Panc1 (cell line): ENCODE measurements at regions not wholly inside any gene's neighbourhood (a gene's known extent, or its start where the extent isn't known, plus 50 kb on each side); places are given as distances from the start of the nearest gene placed in this dataset.

Source experiments
- ATAC-seq: fragments of 200-7000 bp; cut with Tn5 transposase; 2 replicates; pipeline ENCODE4 v1.9.1; 2020; ENCODE audit warnings: mild to moderate bottlenecking, moderate library complexity
- BruUV-seq: library from RNA; stranded (reverse); fragments of 400-500 nt; replicated peaks from 2 replicates; lab custom pipeline; 2021; lab: Mats Ljungman, UMichigan
- CTCF ChIA-PET: fragments of 300-600 bp; sonication (Branson Sonifier 250); formaldehyde crosslinking; loops from one replicate; lab custom pipeline; 2022; ENCODE audit warnings: antibody characterized with exemption; lab: Charles Lee
- POLR2A ChIA-PET: fragments of 300-600 bp; sonication (Branson Sonifier 250); formaldehyde crosslinking; loops from one replicate; lab custom pipeline; 2022; ENCODE audit warnings: antibody characterized with exemption; lab: Charles Lee
- DNase-seq: peaks from one replicate; pipeline ENCODE4 v3.0.0-alpha.2; 2010; ENCODE audit warnings: low read depth, low spot score
- H3K27ac ChIP-seq: 2 replicates; pipeline ENCODE4 v1.5.1; 2011; ENCODE audit warnings: mild to moderate bottlenecking, low read length, inconsistent platforms
- H3K27me3 ChIP-seq: fragments of 200-500 bp; sonication (Bioruptor generic); 2 replicates; pipeline ENCODE4 v1.6.0; 2014; ENCODE audit warnings: low read length, inconsistent platforms; ENCODE audit not compliant: control insufficient read depth, insufficient read depth
- H3K36me3 ChIP-seq: fragments of 200-500 bp; sonication (Bioruptor generic); 2 replicates; pipeline ENCODE4 v1.5.1; 2014; ENCODE audit warnings: inconsistent platforms, mild to moderate bottlenecking, low read length, moderate library complexity; ENCODE audit not compliant: control insufficient read depth, insufficient read depth
- H3K4me1 ChIP-seq: 2 replicates; pipeline ENCODE4 v1.5.1; 2011; ENCODE audit warnings: inconsistent platforms, mild to moderate bottlenecking, low read length, moderate library complexity; ENCODE audit not compliant: control insufficient read depth, insufficient read depth
- H3K4me3 ChIP-seq, 2 experiments: 2 replicates each; pipeline ENCODE4 v1.5.1; 2011 to 2012; ENCODE audit warnings: low read depth in 2 of 2, low read length in 2 of 2, mild to moderate bottlenecking in 2 of 2, inconsistent platforms in 1 of 2, moderate library complexity in 1 of 2
- H3K9me3 ChIP-seq: fragments of 200-500 bp; sonication (Bioruptor generic); 2 replicates; pipeline ENCODE4 v1.5.1; 2014; ENCODE audit warnings: low read depth, mild to moderate bottlenecking, inconsistent platforms, low read length, moderate library complexity; ENCODE audit not compliant: control insufficient read depth, insufficient read depth
- POLR2AphosphoS5 ChIP-seq: IDR thresholded peaks from 2 replicates; pipeline ENCODE4 v1.6.1; 2012; ENCODE audit warnings: mild to moderate bottlenecking, low read depth, low read length, moderate library complexity
- REST ChIP-seq, 2 experiments: IDR thresholded peaks; 2 replicates each; pipeline ENCODE4 v1.6.1; 2011 to 2012; ENCODE audit warnings: low read depth in 2 of 2, control low read depth in 1 of 2, low read length in 1 of 2, mild to moderate bottlenecking in 1 of 2, moderate library complexity in 1 of 2; ENCODE audit not compliant: insufficient read depth in 1 of 2
- SIN3A ChIP-seq: IDR thresholded peaks from 2 replicates; pipeline ENCODE4 v1.6.1; 2012; ENCODE audit warnings: low read depth, mild to moderate bottlenecking, low read length, moderate library complexity, borderline replicate concordance; ENCODE audit not compliant: insufficient read depth
- TCF7L2 ChIP-seq: IDR thresholded peaks from 2 replicates; pipeline ENCODE4 v1.6.1; 2011; ENCODE audit warnings: mild to moderate bottlenecking, low read depth, low read length, inconsistent platforms
- in situ Hi-C: cut with HindIII; loops from 2 replicates; pipeline ENCODE4 v1.10.0; 2016; ENCODE audit warnings: low sequenced_read_pairs, low pct_unique_long_range_greater_than_20kb
- intact Hi-C: fragments of 100-400 bp; cut with micrococcal nuclease; formaldehyde crosslinking; loops from one replicate; pipeline ENCODE4 v1.10.0; 2022; ENCODE audit not compliant: unreplicated experiment
- TF ChIP-seq, protein P1 (sequence below): fragments of 450-650 bp; IDR thresholded peaks from 2 replicates; pipeline ENCODE4 v1.5.1; 2017; ENCODE audit warnings: mild to moderate bottlenecking

DNA sequence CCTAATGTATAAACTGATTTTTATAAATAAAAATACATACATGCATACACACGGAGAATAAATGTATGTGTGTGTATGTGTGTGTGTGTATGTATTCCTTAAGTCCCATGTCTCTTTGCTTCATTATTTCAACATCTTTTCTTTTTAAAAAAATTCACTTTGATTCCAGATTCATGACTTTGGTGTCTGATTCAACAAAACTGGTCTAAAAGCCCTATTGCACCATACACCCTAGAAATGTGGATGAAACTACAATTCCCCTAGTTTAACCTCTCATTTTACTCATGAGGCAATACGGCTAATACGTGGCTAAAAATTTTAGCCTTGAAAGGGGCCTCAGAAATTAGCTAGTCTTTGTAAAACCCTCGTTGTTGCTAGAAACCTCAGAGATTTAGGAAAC lies 228.1 kb downstream of the ADAMTS9 start:
- no peaks in the 10 kb centered on the region for H3K9me3 ChIP-seq
- in situ Hi-C loops = no loop called here
- H3K36me3 ChIP-seq = no peaks in the 10 kb centered on the region
- ChIA-PET CTCF (no interaction called here), POLR2A (no interaction called here)
- ATAC-seq (no peak), DNase-seq (no peak)
- H3K4me3 ChIP-seq = no peak overlapping the region
- no peaks in the 10 kb centered on the region for H3K27me3 ChIP-seq
- no peak overlapping the region for H3K27ac ChIP-seq
- H3K4me1 ChIP-seq = no peaks in the 10 kb centered on the region
- TF ChIP-seq POLR2AphosphoS5 (no peak), REST (IDR thresholded peaks at IDR 0.05; ENCODE audit: insufficient read depth in 1 of 2, low read depth in 2 of 2, low read length in 1 of 2) (no peak), TCF7L2 (no peak), SIN3A (no peak)
- TF ChIP-seq, protein P1, sequence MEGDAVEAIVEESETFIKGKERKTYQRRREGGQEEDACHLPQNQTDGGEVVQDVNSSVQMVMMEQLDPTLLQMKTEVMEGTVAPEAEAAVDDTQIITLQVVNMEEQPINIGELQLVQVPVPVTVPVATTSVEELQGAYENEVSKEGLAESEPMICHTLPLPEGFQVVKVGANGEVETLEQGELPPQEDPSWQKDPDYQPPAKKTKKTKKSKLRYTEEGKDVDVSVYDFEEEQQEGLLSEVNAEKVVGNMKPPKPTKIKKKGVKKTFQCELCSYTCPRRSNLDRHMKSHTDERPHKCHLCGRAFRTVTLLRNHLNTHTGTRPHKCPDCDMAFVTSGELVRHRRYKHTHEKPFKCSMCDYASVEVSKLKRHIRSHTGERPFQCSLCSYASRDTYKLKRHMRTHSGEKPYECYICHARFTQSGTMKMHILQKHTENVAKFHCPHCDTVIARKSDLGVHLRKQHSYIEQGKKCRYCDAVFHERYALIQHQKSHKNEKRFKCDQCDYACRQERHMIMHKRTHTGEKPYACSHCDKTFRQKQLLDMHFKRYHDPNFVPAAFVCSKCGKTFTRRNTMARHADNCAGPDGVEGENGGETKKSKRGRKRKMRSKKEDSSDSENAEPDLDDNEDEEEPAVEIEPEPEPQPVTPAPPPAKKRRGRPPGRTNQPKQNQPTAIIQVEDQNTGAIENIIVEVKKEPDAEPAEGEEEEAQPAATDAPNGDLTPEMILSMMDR = no peak
- no TSS peak for BruUV-seq
- intact Hi-C loops = no loop called here

GRCh38 chr3:64457811-64458210 lies 230.0 kb downstream of the ADAMTS9 start:
- intact Hi-C loops = no loop called here
- no peaks in the 10 kb centered on the region for H3K4me1 ChIP-seq
- no peak overlapping the region for H3K4me3 ChIP-seq
- no peaks in the 10 kb centered on the region for H3K9me3 ChIP-seq
- ChIA-PET CTCF (no interaction called here), POLR2A (no interaction called here)
- no peak for DNase-seq
- H3K27me3 ChIP-seq = no peaks in the 10 kb centered on the region
- no TSS peak for BruUV-seq
- H3K36me3 ChIP-seq = no peaks in the 10 kb centered on the region
- ATAC-seq = no peak
- no peak overlapping the region for H3K27ac ChIP-seq
- in situ Hi-C loops = no loop called here
- no peak for TF ChIP-seq SIN3A
- TF ChIP-seq POLR2AphosphoS5 = no peak
- no peak for TF ChIP-seq TCF7L2
- TF ChIP-seq, protein P1 = no peak
- no peak for TF ChIP-seq REST (IDR thresholded peaks at IDR 0.05; ENCODE audit: insufficient read depth in 1 of 2, low read depth in 2 of 2, low read length in 1 of 2)
